ENCODE measurements at regions not wholly inside any gene's neighbourhood (a gene's known extent, or its start where the extent isn't known, plus 50 kb on each side); places are given as distances from the start of the nearest gene placed in this dataset.

- no peaks in the 10 kb centered on the region for H3K36me3 ChIP-seq (ENCODE audit: insufficient read depth, low read length)
- H3K9me3 ChIP-seq (ENCODE audit: control insufficient read depth, insufficient read depth, low read length): no peaks in the 10 kb centered on the region
- no peak overlapping the region for H3K9ac ChIP-seq (ENCODE audit: low read depth, low read length)
- peaks cover 11% of the 10 kb centered on the region; the same call in 1 of the 2 replicates for H3K4me1 ChIP-seq (ENCODE audit: insufficient read depth, low read length)
Observed at GRCh38 chr3:150061288-150062024, 90.8 kb upstream of the PFN2 start.

GRCh38 chr3:150059729-150060128 lies 89.0 kb upstream of the PFN2 start:
- no peaks in the 10 kb centered on the region for H3K36me3 ChIP-seq (ENCODE audit: insufficient read depth, low read length)

GRCh38 chr3:150059241-150059640 lies 88.5 kb upstream of the PFN2 start:
- peaks cover 11% of the 10 kb centered on the region; the same call in 1 of the 2 replicates for H3K4me1 ChIP-seq (ENCODE audit: insufficient read depth, low read length)

More at GRCh38 chr3:150059729-150060128, 89.0 kb upstream of the PFN2 start:
- Histone ChIP-seq H3K9me3 (ENCODE audit: control insufficient read depth, insufficient read depth, low read length) (no peaks in the 10 kb centered on the region), H3K4me1 (ENCODE audit: insufficient read depth, low read length) (peaks cover 11% of the 10 kb centered on the region; the same call in 1 of the 2 replicates), H3K9ac (ENCODE audit: low read depth, low read length) (no peak overlapping the region)

GRCh38 chr3:150057227-150057626 lies 86.5 kb upstream of the PFN2 start:
- peaks cover 6% of the 10 kb centered on the region; the same call in 1 of the 2 replicates for H3K4me1 ChIP-seq (ENCODE audit: insufficient read depth, low read length)

More at GRCh38 chr3:150059241-150059640, 88.5 kb upstream of the PFN2 start:
- Histone ChIP-seq H3K9me3 (ENCODE audit: control insufficient read depth, insufficient read depth, low read length) (no peaks in the 10 kb centered on the region), H3K36me3 (ENCODE audit: insufficient read depth, low read length) (no peaks in the 10 kb centered on the region), H3K9ac (ENCODE audit: low read depth, low read length) (no peak overlapping the region)

GRCh38 chr3:150055332-150055731 lies 84.6 kb upstream of the PFN2 start:
- Histone ChIP-seq H3K9me3 (ENCODE audit: control insufficient read depth, insufficient read depth, low read length) (no peaks in the 10 kb centered on the region), H3K36me3 (ENCODE audit: insufficient read depth, low read length) (no peaks in the 10 kb centered on the region), H3K9ac (ENCODE audit: low read depth, low read length) (no peak overlapping the region), H3K4me1 (ENCODE audit: insufficient read depth, low read length) (peaks cover 5% of the 10 kb centered on the region; the same call in 1 of the 2 replicates)

More at GRCh38 chr3:150057227-150057626, 86.5 kb upstream of the PFN2 start:
- H3K9me3 ChIP-seq (ENCODE audit: control insufficient read depth, insufficient read depth, low read length): no peaks in the 10 kb centered on the region
- no peak overlapping the region for H3K9ac ChIP-seq (ENCODE audit: low read depth, low read length)
- H3K36me3 ChIP-seq (ENCODE audit: insufficient read depth, low read length): no peaks in the 10 kb centered on the region

- no peaks in the 10 kb centered on the region for H3K9me3 ChIP-seq (ENCODE audit: control insufficient read depth, insufficient read depth, low read length)
- no peaks in the 10 kb centered on the region for H3K36me3 ChIP-seq (ENCODE audit: insufficient read depth, low read length)
- H3K9ac ChIP-seq (ENCODE audit: low read depth, low read length): no peak overlapping the region
- H3K4me1 ChIP-seq (ENCODE audit: insufficient read depth, low read length): no peaks in the 10 kb centered on the region
Observed at GRCh38 chr3:150054635-150055034, 83.9 kb upstream of the PFN2 start.

GRCh38 chr3:150050510-150050909 lies 79.8 kb upstream of the PFN2 start:
- Histone ChIP-seq H3K9me3 (ENCODE audit: control insufficient read depth, insufficient read depth, low read length) (no peaks in the 10 kb centered on the region), H3K36me3 (ENCODE audit: insufficient read depth, low read length) (no peaks in the 10 kb centered on the region), H3K9ac (ENCODE audit: low read depth, low read length) (no peak overlapping the region), H3K4me1 (ENCODE audit: insufficient read depth, low read length) (no peaks in the 10 kb centered on the region)

GRCh38 chr3:150049317-150049716 lies 78.6 kb upstream of the PFN2 start:
- H3K9me3 ChIP-seq (ENCODE audit: control insufficient read depth, insufficient read depth, low read length): no peaks in the 10 kb centered on the region
- no peaks in the 10 kb centered on the region for H3K36me3 ChIP-seq (ENCODE audit: insufficient read depth, low read length)
- no peaks in the 10 kb centered on the region for H3K4me1 ChIP-seq (ENCODE audit: insufficient read depth, low read length)
- no peak overlapping the region for H3K9ac ChIP-seq (ENCODE audit: low read depth, low read length)

- H3K9me3 ChIP-seq (ENCODE audit: control insufficient read depth, insufficient read depth, low read length): no peaks in the 10 kb centered on the region
- no peaks in the 10 kb centered on the region for H3K4me1 ChIP-seq (ENCODE audit: insufficient read depth, low read length)
- H3K9ac ChIP-seq (ENCODE audit: low read depth, low read length): no peak overlapping the region
- H3K36me3 ChIP-seq (ENCODE audit: insufficient read depth, low read length): no peaks in the 10 kb centered on the region
Observed at GRCh38 chr3:150041877-150042276, 71.2 kb upstream of the PFN2 start.

GRCh38 chr3:150040097-150040496 lies 69.4 kb upstream of the PFN2 start:
- Histone ChIP-seq H3K36me3 (ENCODE audit: insufficient read depth, low read length) (no peaks in the 10 kb centered on the region), H3K9me3 (ENCODE audit: control insufficient read depth, insufficient read depth, low read length) (no peaks in the 10 kb centered on the region), H3K9ac (ENCODE audit: low read depth, low read length) (no peak overlapping the region), H3K4me1 (ENCODE audit: insufficient read depth, low read length) (peaks cover 1% of the 10 kb centered on the region; the same call in 1 of the 2 replicates)

GRCh38 chr3:150038830-150039229 lies 68.1 kb upstream of the PFN2 start:
- no peak overlapping the region for H3K9ac ChIP-seq (ENCODE audit: low read depth, low read length)
- no peaks in the 10 kb centered on the region for H3K36me3 ChIP-seq (ENCODE audit: insufficient read depth, low read length)
- H3K9me3 ChIP-seq (ENCODE audit: control insufficient read depth, insufficient read depth, low read length): no peaks in the 10 kb centered on the region

GRCh38 chr3:150036780-150037179 lies 66.1 kb upstream of the PFN2 start:
- no peaks in the 10 kb centered on the region for H3K36me3 ChIP-seq (ENCODE audit: insufficient read depth, low read length)
- H3K9me3 ChIP-seq (ENCODE audit: control insufficient read depth, insufficient read depth, low read length): no peaks in the 10 kb centered on the region
- H3K9ac ChIP-seq (ENCODE audit: low read depth, low read length): no peak overlapping the region
- peaks cover 4% of the 10 kb centered on the region; the same call in 1 of the 2 replicates for H3K4me1 ChIP-seq (ENCODE audit: insufficient read depth, low read length)

More at GRCh38 chr3:150038830-150039229, 68.1 kb upstream of the PFN2 start:
- H3K4me1 ChIP-seq (ENCODE audit: insufficient read depth, low read length): peaks cover 4% of the 10 kb centered on the region; the same call in 1 of the 2 replicates

GRCh38 chr3:150035910-150036612 lies 65.4 kb upstream of the PFN2 start:
- Histone ChIP-seq H3K9me3 (ENCODE audit: control insufficient read depth, insufficient read depth, low read length) (no peaks in the 10 kb centered on the region), H3K4me1 (ENCODE audit: insufficient read depth, low read length) (peaks cover 4% of the 10 kb centered on the region; the same call in 1 of the 2 replicates), H3K9ac (ENCODE audit: low read depth, low read length) (no peak overlapping the region), H3K36me3 (ENCODE audit: insufficient read depth, low read length) (no peaks in the 10 kb centered on the region)

- H3K9ac ChIP-seq (ENCODE audit: low read depth, low read length): no peak overlapping the region
- H3K36me3 ChIP-seq (ENCODE audit: insufficient read depth, low read length): no peaks in the 10 kb centered on the region
- peaks cover 4% of the 10 kb centered on the region; the same call in 1 of the 2 replicates for H3K4me1 ChIP-seq (ENCODE audit: insufficient read depth, low read length)
- H3K9me3 ChIP-seq (ENCODE audit: control insufficient read depth, insufficient read depth, low read length): no peaks in the 10 kb centered on the region
Observed at GRCh38 chr3:150035301-150035779, 64.6 kb upstream of the PFN2 start.

Data from ES-I3 (cell line).